HEK293 (cell line): ENCODE measurements at regions not wholly inside any gene's neighbourhood (a gene's known extent, or its start where the extent isn't known, plus 50 kb on each side); places are given as distances from the start of the nearest gene placed in this dataset.

Experiments
- CTCF ChIA-PET: fragments of 350-600 bp; formaldehyde crosslinking; extraction: SDS; loops from one replicate; lab custom pipeline; 2021; ENCODE audit warnings: antibody characterized with exemption; lab: Yijun Ruan, JAX
- POLR2A ChIA-PET: fragments of 300-600 bp; formaldehyde crosslinking; extraction: SDS; loops from one replicate; lab custom pipeline; 2020; ENCODE audit warnings: antibody characterized with exemption, inconsistent platforms; lab: Yijun Ruan, JAX
- H3K27ac ChIP-seq: fragments of 200-500 bp; sonication (Bioruptor generic); 2 replicates; pipeline ENCODE4 v1.5.1; 2014; ENCODE audit warnings: low read depth, low read length, control low read depth, inconsistent platforms; ENCODE audit errors: extremely low read depth
- H3K36me3 ChIP-seq, 2 experiments: fragments of 200-500 bp in 1 of 2; sonication (Bioruptor generic) in 1 of 2; 1 replicate in 1 of 2; 2 replicates in 1 of 2; pipeline ENCODE4 v1.5.1; 2014 to 2017; ENCODE audit warnings: inconsistent platforms in 2 of 2, low read length in 2 of 2; ENCODE audit not compliant: control insufficient read depth in 2 of 2, insufficient read depth in 1 of 2
- H3K4me1 ChIP-seq: fragments of 200-500 bp; sonication (Bioruptor generic); 2 replicates; pipeline ENCODE4 v1.5.1; 2014; ENCODE audit warnings: mild to moderate bottlenecking, low read length, inconsistent platforms; ENCODE audit not compliant: control insufficient read depth, insufficient read depth
- H3K4me3 ChIP-seq: 2 replicates; pipeline ENCODE4 v1.5.1; 2011; ENCODE audit warnings: low read depth, mild to moderate bottlenecking, control low read depth, low read length, moderate library complexity
- H3K9me3 ChIP-seq: fragments of 200-500 bp; sonication (Bioruptor generic); 2 replicates; pipeline ENCODE4 v1.5.1; 2014; ENCODE audit warnings: low read depth, low read length, inconsistent platforms; ENCODE audit not compliant: control insufficient read depth, insufficient read depth
- GFI1B ChIP-seq: fragments of 450-650 bp; formaldehyde crosslinking; IDR thresholded peaks from 2 replicates; pipeline ENCODE4 v1.5.1; 2016; ENCODE audit warnings: missing biosample characterization, missing genetic modification characterization
- HOXD13 ChIP-seq: sonication (generic); formaldehyde crosslinking; IDR thresholded peaks from 2 replicates; pipeline ENCODE4 v1.8.0; 2022; ENCODE audit warnings: missing genetic modification reagents, borderline replicate concordance
- KLF1 ChIP-seq: fragments of 450-650 bp; formaldehyde crosslinking; IDR thresholded peaks from 2 replicates; pipeline ENCODE4 v1.5.1; 2016; ENCODE audit warnings: missing biosample characterization, missing genetic modification characterization
- KLF10 ChIP-seq: fragments of 450-650 bp; IDR thresholded peaks from 2 replicates; pipeline ENCODE4 v1.5.1; 2018; ENCODE audit warnings: missing biosample characterization, mild to moderate bottlenecking, missing genetic modification characterization
- KLF9 ChIP-seq: fragments of 450-650 bp; formaldehyde crosslinking; IDR thresholded peaks from 2 replicates; pipeline ENCODE4 v1.5.1; 2016; ENCODE audit warnings: missing biosample characterization, missing genetic modification characterization, low read depth
- SP3 ChIP-seq: fragments of 450-650 bp; formaldehyde crosslinking; IDR thresholded peaks from 2 replicates; pipeline ENCODE4 v1.5.1; 2016; ENCODE audit warnings: missing biosample characterization, missing genetic modification characterization
- YY2 ChIP-seq: fragments of 450-650 bp; formaldehyde crosslinking; IDR thresholded peaks from 2 replicates; pipeline ENCODE4 v1.5.1; 2016; ENCODE audit warnings: missing biosample characterization, missing genetic modification characterization
- ZBTB1 ChIP-seq: fragments of 450-650 bp; formaldehyde crosslinking; IDR thresholded peaks from 2 replicates; pipeline ENCODE4 v1.5.1; 2016; ENCODE audit warnings: missing biosample characterization, missing genetic modification characterization
- ZFP3 ChIP-seq: fragments of 450-650 bp; formaldehyde crosslinking; IDR thresholded peaks from 2 replicates; pipeline ENCODE4 v1.5.1; 2016; ENCODE audit warnings: low read depth, missing biosample characterization, missing genetic modification characterization
- ZNF10 ChIP-seq: fragments of 450-650 bp; formaldehyde crosslinking; IDR thresholded peaks from 2 replicates; pipeline ENCODE4 v1.5.1; 2017; ENCODE audit warnings: missing biosample characterization, missing genetic modification characterization
- ZNF112 ChIP-seq: fragments of 450-650 bp; formaldehyde crosslinking; IDR thresholded peaks from 2 replicates; pipeline ENCODE4 v1.5.0; 2017; ENCODE audit warnings: missing biosample characterization, missing genetic modification characterization
- ZNF114 ChIP-seq: fragments of 450-650 bp; formaldehyde crosslinking; IDR thresholded peaks from 2 replicates; pipeline ENCODE4 v1.5.0; 2017; ENCODE audit warnings: missing biosample characterization, missing genetic modification characterization
- ZNF138 ChIP-seq: fragments of 450-650 bp; formaldehyde crosslinking; IDR thresholded peaks from 2 replicates; pipeline ENCODE4 v1.5.1; 2016; ENCODE audit warnings: missing biosample characterization, missing genetic modification characterization, borderline replicate concordance
- ZNF184 ChIP-seq: fragments of 450-650 bp; IDR thresholded peaks from 2 replicates; pipeline ENCODE4 v1.5.1; 2018; ENCODE audit warnings: missing biosample characterization, mild to moderate bottlenecking, missing genetic modification characterization
- ZNF239 ChIP-seq: fragments of 450-650 bp; formaldehyde crosslinking; IDR thresholded peaks from 2 replicates; pipeline ENCODE4 v1.5.1; 2016; ENCODE audit warnings: missing biosample characterization, missing genetic modification characterization
- ZNF341 ChIP-seq: fragments of 450-650 bp; formaldehyde crosslinking; IDR thresholded peaks from 2 replicates; pipeline ENCODE4; 2016; ENCODE audit warnings: low read depth, missing biosample characterization, missing genetic modification characterization
- ZNF423 ChIP-seq: fragments of 450-650 bp; formaldehyde crosslinking; IDR thresholded peaks from 2 replicates; pipeline ENCODE4 v1.5.1; 2016; ENCODE audit warnings: missing biosample characterization, missing genetic modification characterization
- ZNF426 ChIP-seq: fragments of 450-650 bp; formaldehyde crosslinking; IDR thresholded peaks from 2 replicates; pipeline ENCODE4 v1.5.1; 2017; ENCODE audit warnings: missing biosample characterization, missing genetic modification characterization, mild to moderate bottlenecking, inconsistent platforms, moderate library complexity
- ZNF521 ChIP-seq: fragments of 450-650 bp; formaldehyde crosslinking; IDR thresholded peaks from 2 replicates; pipeline ENCODE4 v1.5.1; 2017; ENCODE audit warnings: missing biosample characterization, mild to moderate bottlenecking, missing genetic modification characterization
- ZNF560 ChIP-seq: fragments of 450-650 bp; formaldehyde crosslinking; IDR thresholded peaks from 2 replicates; pipeline ENCODE4 v1.5.1; 2017; ENCODE audit warnings: missing biosample characterization, missing genetic modification characterization, borderline replicate concordance
- ZNF629 ChIP-seq: fragments of 450-650 bp; formaldehyde crosslinking; IDR thresholded peaks from 2 replicates; pipeline ENCODE4 v1.5.1; 2017; ENCODE audit warnings: missing biosample characterization, missing genetic modification characterization
- ZNF670 ChIP-seq: fragments of 450-650 bp; formaldehyde crosslinking; IDR thresholded peaks from 2 replicates; pipeline ENCODE4 v1.5.1; 2016; ENCODE audit warnings: missing biosample characterization, missing genetic modification characterization, low read depth
- ZNF677 ChIP-seq: fragments of 450-650 bp; IDR thresholded peaks from 2 replicates; pipeline ENCODE4 v1.5.0; 2018; ENCODE audit warnings: missing biosample characterization, mild to moderate bottlenecking, missing genetic modification characterization, moderate library complexity
- ZNF76 ChIP-seq: fragments of 450-650 bp; formaldehyde crosslinking; IDR thresholded peaks from 2 replicates; pipeline ENCODE4; 2016; ENCODE audit warnings: low read depth, missing biosample characterization, missing genetic modification characterization, borderline replicate concordance
- ZNF777 ChIP-seq: fragments of 450-650 bp; formaldehyde crosslinking; IDR thresholded peaks from 2 replicates; pipeline ENCODE4 v1.5.1; 2017; ENCODE audit warnings: missing biosample characterization, missing genetic modification characterization, borderline replicate concordance
- TF ChIP-seq, protein P1 (sequence below): fragments of 450-650 bp; formaldehyde crosslinking; IDR thresholded peaks from 2 replicates; pipeline ENCODE4 v1.5.1; 2016; ENCODE audit warnings: missing biosample characterization, missing genetic modification characterization
- TF ChIP-seq, protein P2 (sequence below): fragments of 450-650 bp; formaldehyde crosslinking; IDR thresholded peaks from 2 replicates; pipeline ENCODE4 v1.5.1; 2016; ENCODE audit warnings: missing biosample characterization, missing genetic modification characterization
- TF ChIP-seq, protein P3 (sequence below): fragments of 450-650 bp; formaldehyde crosslinking; IDR thresholded peaks from 2 replicates; pipeline ENCODE4 v1.5.1; 2017; ENCODE audit warnings: missing biosample characterization, missing genetic modification characterization

DNA sequence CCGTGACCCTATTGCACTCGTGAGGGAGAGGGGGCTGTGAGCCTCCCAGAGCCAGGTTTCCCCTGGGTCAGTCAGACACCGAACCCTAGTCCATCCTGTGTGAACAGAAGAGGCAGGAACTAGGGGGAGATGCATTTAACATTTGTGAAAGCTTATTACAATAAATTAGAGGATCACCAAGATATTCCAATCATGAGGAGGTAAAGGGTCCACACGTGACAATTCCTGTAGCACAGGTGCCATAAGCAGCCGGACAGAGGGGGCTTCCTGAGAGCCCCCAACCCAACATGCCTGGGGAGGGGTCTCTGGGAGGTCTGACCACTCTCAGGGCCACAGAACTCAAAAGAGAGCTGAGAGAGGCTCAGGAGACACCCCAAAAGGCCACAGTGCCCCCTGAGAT, 93.3 kb downstream of the KCNF1 start:
- CTCF ChIA-PET, result interaction anchor here (0.6 to 1.1 kb wide), 2 partner anchors 128 to 169 kb away, joined by 3 to 4 read pairs; a partner anchor contains a TSS
- no peaks in the 10 kb centered on the region for H3K9me3 ChIP-seq
- POLR2A ChIA-PET, result no interaction called here
- no peak overlapping the region for H3K27ac ChIP-seq
- H3K36me3 ChIP-seq, result no peaks in the 10 kb centered on the region
- TF ChIP-seq YY2 (tag by site-specific recombination), result no peak
- TF ChIP-seq ZNF239 (tag by site-specific recombination), result no peak
- TF ChIP-seq ZNF114 (tag by site-specific recombination), result no peak
- peaks cover 4% of the 10 kb centered on the region; the same call in 1 of the 2 replicates for H3K4me1 ChIP-seq
- no peak overlapping the region for H3K4me3 ChIP-seq

DNA sequence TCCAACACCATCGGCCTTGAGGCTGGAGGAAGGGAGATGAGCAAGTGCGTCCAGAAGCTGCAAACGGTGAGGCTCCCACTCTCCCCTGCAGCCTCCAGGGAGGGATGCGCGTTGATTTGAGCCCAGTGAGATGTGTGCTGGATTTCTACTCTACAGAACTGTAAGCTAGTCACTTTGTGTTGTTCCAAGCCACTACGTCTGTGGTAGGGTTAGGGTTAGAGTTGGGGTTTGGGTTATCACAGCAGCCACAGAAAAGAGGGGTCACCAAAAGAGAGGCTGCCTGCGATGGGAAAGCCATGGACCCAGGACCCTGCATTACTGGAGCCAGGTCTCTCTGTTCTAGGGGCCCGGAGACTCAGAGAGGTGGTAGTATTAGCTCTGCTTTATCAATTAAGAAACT, 94.5 kb downstream of the KCNF1 start:
- Histone ChIP-seq H3K9me3 (no peaks in the 10 kb centered on the region), H3K36me3 (no peaks in the 10 kb centered on the region), H3K27ac (no peak overlapping the region), H3K4me1 (peaks cover 4% of the 10 kb centered on the region; the same call in 1 of the 2 replicates), H3K4me3 (no peak overlapping the region)
- TF ChIP-seq KLF9 (tag by site-specific recombination), result no peak
- TF ChIP-seq ZNF629 (tag by site-specific recombination), result no peak
- no peak for TF ChIP-seq ZNF112 (tag by site-specific recombination)
- no peak for TF ChIP-seq ZNF184
- no peak for TF ChIP-seq ZNF670 (tag by site-specific recombination)
- ChIA-PET POLR2A (no interaction called here), CTCF (interaction anchor here (0.8 kb wide), 1 partner anchor 28 kb away, joined by 3 read pairs; no protein-coding TSS in a partner anchor)

DNA sequence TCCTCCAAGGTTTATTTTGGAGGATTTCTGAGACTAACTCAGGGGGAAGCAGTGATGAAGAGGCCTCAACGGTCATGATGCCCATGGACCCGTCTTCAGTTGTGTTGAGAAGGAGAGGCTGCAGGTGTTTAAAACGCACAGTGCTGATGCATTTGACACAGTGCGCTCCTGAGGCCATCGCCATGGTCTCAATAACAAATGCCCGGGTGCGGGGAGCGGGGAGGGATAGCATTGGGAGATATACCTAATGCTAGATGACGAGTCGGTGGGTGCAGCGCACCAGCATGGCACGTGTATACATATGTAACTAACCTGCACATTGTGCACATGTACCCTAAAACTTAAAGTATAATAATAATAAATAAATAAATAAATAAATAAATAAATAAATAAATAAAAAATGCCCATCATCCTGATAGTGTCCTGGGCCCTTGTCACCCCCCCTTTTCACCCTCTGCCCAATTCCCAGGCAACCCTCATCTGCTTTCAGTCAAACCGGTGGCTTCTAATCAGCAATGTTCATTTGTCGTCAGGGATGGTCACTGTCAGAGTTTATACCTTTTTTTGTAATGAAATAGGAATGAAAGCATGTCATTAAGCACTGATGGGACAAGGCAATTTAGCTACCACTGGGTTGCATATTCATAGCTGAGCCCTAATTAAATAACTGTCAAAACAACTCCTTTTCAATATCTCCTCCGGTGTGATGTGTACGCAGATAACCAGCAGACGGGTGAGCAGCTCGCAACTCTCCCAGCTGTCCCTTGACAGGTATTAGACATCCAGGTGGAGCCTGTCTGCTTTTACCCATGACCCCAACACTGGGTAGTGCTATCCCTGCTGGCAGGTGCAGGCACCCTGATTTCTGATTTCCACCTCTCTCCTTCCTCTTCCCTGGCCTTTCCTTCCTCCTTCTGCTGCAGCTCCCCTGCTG, 95.9 kb downstream of the KCNF1 start:
- ChIA-PET CTCF (no interaction called here), POLR2A (no interaction called here)
- Histone ChIP-seq H3K36me3 (no peaks in the 10 kb centered on the region), H3K9me3 (no peaks in the 10 kb centered on the region), H3K4me3 (no peak overlapping the region), H3K4me1 (peaks cover 4% of the 10 kb centered on the region; the same call in 1 of the 2 replicates), H3K27ac (no peak overlapping the region)
- TF ChIP-seq ZNF423 (tag by site-specific recombination), result no peak
- no peak for TF ChIP-seq ZNF138
- no peak for TF ChIP-seq HOXD13 (CRISPR knock-in tag)
- TF ChIP-seq, protein P1, sequence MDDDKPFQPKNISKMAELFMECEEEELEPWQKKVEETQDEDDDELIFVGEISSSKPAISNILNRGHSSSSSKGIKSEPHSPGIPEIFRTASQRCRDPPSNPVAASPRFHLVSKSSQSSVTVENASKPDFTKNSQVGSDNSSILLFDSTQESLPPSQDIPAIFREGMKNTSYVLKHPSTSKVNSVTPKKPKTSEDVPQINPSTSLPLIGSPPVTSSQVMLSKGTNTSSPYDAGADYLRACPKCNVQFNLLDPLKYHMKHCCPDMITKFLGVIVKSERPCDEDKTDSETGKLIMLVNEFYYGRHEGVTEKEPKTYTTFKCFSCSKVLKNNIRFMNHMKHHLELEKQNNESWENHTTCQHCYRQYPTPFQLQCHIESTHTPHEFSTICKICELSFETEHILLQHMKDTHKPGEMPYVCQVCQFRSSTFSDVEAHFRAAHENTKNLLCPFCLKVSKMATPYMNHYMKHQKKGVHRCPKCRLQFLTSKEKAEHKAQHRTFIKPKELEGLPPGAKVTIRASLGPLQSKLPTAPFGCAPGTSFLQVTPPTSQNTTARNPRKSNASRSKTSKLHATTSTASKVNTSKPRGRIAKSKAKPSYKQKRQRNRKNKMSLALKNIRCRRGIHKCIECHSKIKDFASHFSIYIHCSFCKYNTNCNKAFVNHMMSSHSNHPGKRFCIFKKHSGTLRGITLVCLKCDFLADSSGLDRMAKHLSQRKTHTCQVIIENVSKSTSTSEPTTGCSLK (tag by site-specific recombination), result no peak
- no peak for TF ChIP-seq GFI1B
- TF ChIP-seq, protein P2, sequence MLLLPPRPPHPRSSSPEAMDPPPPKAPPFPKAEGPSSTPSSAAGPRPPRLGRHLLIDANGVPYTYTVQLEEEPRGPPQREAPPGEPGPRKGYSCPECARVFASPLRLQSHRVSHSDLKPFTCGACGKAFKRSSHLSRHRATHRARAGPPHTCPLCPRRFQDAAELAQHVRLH (tag by site-specific recombination), result no peak
- TF ChIP-seq, protein P3, sequence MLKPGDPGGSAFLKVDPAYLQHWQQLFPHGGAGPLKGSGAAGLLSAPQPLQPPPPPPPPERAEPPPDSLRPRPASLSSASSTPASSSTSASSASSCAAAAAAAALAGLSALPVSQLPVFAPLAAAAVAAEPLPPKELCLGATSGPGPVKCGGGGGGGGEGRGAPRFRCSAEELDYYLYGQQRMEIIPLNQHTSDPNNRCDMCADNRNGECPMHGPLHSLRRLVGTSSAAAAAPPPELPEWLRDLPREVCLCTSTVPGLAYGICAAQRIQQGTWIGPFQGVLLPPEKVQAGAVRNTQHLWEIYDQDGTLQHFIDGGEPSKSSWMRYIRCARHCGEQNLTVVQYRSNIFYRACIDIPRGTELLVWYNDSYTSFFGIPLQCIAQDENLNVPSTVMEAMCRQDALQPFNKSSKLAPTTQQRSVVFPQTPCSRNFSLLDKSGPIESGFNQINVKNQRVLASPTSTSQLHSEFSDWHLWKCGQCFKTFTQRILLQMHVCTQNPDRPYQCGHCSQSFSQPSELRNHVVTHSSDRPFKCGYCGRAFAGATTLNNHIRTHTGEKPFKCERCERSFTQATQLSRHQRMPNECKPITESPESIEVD, result no peak
- TF ChIP-seq KLF1 (tag by site-specific recombination), result no peak
- TF ChIP-seq ZNF677 (tag by site-specific recombination), result no peak
- no peak for TF ChIP-seq ZNF76
- 0 out of 2 replicates have a peak, but pooled peaks have one; percentile 13 for TF ChIP-seq ZNF560
- no peak for TF ChIP-seq KLF10 (tag by site-specific recombination)
- no peak for TF ChIP-seq SP3 (tag by site-specific recombination)
- no peak for TF ChIP-seq ZNF10
- peak; percentile 65 for TF ChIP-seq ZNF426 (tag by site-specific recombination)
- 0 out of 2 replicates have a peak, but pooled peaks have one; percentile 15 for TF ChIP-seq ZFP3 (tag by site-specific recombination)
- TF ChIP-seq YY2 (tag by site-specific recombination), result no peak
- TF ChIP-seq ZNF521, result no peak
- no peak for TF ChIP-seq ZBTB1 (tag by site-specific recombination)
- no peak for TF ChIP-seq ZNF341 (tag by site-specific recombination)
- no peak for TF ChIP-seq ZNF777 (tag by site-specific recombination)
